ENCODE measurements at regions not wholly inside any gene's neighbourhood (a gene's known extent, or its start where the extent isn't known, plus 50 kb on each side); places are given as distances from the start of the nearest gene placed in this dataset.

DNA sequence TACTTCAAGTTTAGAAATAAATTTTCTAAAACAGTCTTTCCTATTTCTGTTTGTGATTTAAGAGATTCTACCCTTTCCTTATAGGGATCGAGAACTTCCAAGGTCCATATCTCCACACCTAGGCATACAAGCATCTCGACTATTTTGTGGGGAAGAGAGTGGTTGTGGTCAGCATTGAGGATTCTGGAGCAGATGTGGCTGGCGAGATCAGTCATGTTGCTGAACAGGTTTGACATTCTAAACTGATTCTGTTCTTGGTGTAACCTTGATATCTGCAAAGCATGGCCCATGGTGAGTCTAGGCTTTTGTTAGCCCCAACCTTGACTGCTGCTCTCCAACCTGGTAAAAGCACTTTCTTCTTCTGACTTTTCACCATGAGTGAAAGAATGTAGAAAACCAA, 167.6 kb upstream of the POGK start:
- TF ChIP-seq, protein P1, sequence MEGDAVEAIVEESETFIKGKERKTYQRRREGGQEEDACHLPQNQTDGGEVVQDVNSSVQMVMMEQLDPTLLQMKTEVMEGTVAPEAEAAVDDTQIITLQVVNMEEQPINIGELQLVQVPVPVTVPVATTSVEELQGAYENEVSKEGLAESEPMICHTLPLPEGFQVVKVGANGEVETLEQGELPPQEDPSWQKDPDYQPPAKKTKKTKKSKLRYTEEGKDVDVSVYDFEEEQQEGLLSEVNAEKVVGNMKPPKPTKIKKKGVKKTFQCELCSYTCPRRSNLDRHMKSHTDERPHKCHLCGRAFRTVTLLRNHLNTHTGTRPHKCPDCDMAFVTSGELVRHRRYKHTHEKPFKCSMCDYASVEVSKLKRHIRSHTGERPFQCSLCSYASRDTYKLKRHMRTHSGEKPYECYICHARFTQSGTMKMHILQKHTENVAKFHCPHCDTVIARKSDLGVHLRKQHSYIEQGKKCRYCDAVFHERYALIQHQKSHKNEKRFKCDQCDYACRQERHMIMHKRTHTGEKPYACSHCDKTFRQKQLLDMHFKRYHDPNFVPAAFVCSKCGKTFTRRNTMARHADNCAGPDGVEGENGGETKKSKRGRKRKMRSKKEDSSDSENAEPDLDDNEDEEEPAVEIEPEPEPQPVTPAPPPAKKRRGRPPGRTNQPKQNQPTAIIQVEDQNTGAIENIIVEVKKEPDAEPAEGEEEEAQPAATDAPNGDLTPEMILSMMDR (IDR thresholded peaks at IDR 0.05; ENCODE audit: extremely low read depth in 1 of 2, insufficient read depth in 1 of 2, low read depth in 1 of 2, low read length in 2 of 2) = no peak
- TF ChIP-seq FOS (IDR thresholded peaks at IDR 0.05; ENCODE audit: borderline replicate concordance, insufficient read depth, low read length) (no peak), POLR2AphosphoS5 (IDR thresholded peaks at IDR 0.05; ENCODE audit: insufficient read depth, low read depth, low read length) (no peak), EZH2 (IDR thresholded peaks at IDR 0.05; ENCODE audit: borderline replicate concordance, low read depth, low read length, severe bottlenecking) (no peak), POLR2A (IDR thresholded peaks at IDR 0.05; ENCODE audit: low read depth, low read length) (no peak), MYC (IDR thresholded peaks at IDR 0.05; ENCODE audit: low read depth, low read length) (no peak)
- TF ChIP-seq, protein P2, sequence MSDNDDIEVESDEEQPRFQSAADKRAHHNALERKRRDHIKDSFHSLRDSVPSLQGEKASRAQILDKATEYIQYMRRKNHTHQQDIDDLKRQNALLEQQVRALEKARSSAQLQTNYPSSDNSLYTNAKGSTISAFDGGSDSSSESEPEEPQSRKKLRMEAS (IDR thresholded peaks at IDR 0.05; ENCODE audit: insufficient read depth, insufficient read length) = no peak

Measured in endothelial cell of umbilical vein (primary cell).